LNCAP (cell line): ENCODE measurements at regions not wholly inside any gene's neighbourhood (a gene's known extent, or its start where the extent isn't known, plus 50 kb on each side); places are given as distances from the start of the nearest gene placed in this dataset.

Source experiments
- CTCF ChIP-seq: fragments of 450-650 bp; IDR thresholded peaks from 2 replicates; pipeline ENCODE4 v1.5.1; 2017; ENCODE audit warnings: mild to moderate bottlenecking

DNA sequence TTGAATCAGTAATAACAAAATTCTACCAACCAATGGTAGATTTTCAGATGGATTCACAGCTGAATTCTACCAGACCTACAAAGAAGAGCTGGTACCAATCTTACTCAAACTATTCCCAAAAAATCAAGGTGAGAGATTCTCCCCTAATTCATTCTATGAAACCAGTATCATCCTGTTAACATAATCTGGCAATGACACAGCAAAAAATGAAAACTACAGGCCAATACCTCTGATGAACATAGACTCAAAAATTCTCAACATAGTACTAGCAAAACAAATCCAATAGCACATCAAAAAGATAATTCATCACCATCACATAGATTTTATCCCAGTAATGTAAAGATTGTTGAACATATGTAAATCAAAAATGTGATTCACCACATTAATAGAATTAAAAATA is 234.4 kb upstream of the KIF2B start:
- TF ChIP-seq CTCF: no peak

GRCh38 chr17:53574038-53574437 is 248.7 kb upstream of the KIF2B start:
- TF ChIP-seq CTCF: no peak

- no peak for TF ChIP-seq CTCF
These were observed 251.4 kb upstream of the KIF2B start for GRCh38 chr17:53571342-53571741.

- TF ChIP-seq CTCF: no peak
These were observed 252.0 kb upstream of the KIF2B start for GRCh38 chr17:53570731-53571130.

- TF ChIP-seq CTCF: no peak
These were observed 261.8 kb upstream of the KIF2B start for GRCh38 chr17:53560953-53561352.

DNA sequence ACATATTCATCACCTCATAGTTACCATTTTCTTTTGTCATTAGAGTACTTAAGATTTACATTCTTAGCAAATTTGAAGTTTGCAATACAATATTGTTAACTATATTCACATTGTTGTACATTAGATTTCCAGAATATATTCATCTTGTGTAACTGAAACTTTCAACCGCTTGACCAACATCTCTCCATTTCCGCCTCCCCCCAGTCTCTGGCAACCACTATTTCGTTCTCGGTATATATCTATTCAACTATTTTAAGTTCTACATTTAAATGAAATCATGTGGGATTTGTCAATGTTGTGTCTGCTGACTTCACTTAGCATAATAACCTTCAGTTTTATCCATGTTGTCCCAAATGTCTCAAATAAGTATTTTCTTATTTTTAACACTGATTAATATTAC is 274.5 kb upstream of the KIF2B start:
- no peak for TF ChIP-seq CTCF

DNA sequence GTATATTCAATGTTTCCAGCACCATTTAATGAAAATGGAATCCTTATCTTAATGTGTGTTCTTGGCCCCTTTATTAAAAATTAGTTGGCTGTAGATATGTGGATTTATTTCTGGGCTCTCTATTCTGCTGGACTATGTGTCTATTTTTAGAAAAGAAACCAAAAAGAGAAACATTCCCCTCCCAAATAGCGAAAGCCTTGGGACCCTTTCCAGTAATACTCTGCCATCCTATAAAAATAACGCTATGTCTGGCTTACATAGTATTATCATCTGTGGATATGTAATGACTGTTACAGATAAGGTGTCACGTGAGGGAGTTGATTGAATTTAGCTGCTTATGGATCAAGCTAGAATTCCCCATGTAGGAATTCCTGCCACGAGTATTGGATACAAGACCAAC is 279.3 kb upstream of the KIF2B start:
- no peak for TF ChIP-seq CTCF

DNA sequence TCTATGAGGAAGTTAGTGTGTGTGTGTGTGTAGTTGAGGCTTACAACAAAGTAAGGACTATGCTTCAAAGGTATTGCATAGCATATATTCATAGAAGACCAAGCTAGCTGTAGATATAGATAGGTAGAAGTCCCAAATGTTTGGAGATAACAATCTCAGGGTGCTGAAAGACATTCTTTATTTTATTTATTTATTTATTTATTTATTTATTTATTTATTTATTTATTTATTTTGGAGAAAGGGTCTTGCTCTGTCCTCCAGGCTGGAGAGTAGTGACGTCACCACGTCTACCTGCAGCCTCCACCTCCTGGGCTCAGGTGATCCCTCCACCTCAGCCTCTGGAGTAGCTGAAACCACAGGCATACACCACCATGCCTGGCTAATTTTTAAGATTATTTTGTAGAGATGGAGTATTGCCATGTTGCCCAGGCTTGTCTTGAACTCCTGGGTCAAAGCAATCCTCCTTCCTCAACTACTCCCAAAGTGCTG is 284.6 kb upstream of the KIF2B start:
- no peak for TF ChIP-seq CTCF
